ENCODE measurements at regions not wholly inside any gene's neighbourhood (a gene's known extent, or its start where the extent isn't known, plus 50 kb on each side); places are given as distances from the start of the nearest gene placed in this dataset.

DNA sequence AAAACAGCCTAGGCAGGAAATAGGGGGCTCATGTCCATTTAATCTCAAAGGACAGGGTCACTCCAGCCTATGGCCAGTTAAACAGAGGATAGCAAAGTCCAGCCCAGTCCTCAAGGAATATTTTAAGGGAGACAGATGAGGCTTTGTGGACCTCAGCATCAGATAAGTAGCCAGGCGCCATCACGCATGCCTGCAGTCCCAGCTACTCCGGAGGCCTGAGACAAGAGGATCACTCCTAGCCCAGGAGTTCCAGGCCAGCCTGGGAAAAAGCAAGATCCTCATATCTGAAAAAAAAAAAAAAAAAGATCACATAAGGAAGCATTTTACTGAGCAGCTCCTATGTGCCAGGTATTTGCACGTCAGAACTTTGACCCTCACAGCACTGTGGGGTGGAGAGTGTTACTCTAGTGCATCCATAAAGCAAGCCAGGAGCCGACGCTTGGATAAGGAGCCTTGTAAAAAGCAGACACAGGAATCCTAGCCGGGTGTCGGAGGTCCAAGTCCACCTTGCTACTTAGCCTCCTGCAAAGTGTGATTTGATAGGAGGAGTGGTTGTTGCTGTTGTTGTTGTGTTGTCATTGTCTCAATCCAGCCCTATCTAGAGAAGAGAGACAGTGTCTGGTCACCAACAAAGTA, 61.8 kb upstream of the DOCK1 start:
- TF ChIP-seq, protein P1, sequence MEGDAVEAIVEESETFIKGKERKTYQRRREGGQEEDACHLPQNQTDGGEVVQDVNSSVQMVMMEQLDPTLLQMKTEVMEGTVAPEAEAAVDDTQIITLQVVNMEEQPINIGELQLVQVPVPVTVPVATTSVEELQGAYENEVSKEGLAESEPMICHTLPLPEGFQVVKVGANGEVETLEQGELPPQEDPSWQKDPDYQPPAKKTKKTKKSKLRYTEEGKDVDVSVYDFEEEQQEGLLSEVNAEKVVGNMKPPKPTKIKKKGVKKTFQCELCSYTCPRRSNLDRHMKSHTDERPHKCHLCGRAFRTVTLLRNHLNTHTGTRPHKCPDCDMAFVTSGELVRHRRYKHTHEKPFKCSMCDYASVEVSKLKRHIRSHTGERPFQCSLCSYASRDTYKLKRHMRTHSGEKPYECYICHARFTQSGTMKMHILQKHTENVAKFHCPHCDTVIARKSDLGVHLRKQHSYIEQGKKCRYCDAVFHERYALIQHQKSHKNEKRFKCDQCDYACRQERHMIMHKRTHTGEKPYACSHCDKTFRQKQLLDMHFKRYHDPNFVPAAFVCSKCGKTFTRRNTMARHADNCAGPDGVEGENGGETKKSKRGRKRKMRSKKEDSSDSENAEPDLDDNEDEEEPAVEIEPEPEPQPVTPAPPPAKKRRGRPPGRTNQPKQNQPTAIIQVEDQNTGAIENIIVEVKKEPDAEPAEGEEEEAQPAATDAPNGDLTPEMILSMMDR (IDR thresholded peaks at IDR 0.05), result no peak
- TF ChIP-seq POLR2AphosphoS5 (IDR thresholded peaks at IDR 0.05), result no peak
